ENCODE measurements at regions not wholly inside any gene's neighbourhood (a gene's known extent, or its start where the extent isn't known, plus 50 kb on each side); places are given as distances from the start of the nearest gene placed in this dataset.

DNA sequence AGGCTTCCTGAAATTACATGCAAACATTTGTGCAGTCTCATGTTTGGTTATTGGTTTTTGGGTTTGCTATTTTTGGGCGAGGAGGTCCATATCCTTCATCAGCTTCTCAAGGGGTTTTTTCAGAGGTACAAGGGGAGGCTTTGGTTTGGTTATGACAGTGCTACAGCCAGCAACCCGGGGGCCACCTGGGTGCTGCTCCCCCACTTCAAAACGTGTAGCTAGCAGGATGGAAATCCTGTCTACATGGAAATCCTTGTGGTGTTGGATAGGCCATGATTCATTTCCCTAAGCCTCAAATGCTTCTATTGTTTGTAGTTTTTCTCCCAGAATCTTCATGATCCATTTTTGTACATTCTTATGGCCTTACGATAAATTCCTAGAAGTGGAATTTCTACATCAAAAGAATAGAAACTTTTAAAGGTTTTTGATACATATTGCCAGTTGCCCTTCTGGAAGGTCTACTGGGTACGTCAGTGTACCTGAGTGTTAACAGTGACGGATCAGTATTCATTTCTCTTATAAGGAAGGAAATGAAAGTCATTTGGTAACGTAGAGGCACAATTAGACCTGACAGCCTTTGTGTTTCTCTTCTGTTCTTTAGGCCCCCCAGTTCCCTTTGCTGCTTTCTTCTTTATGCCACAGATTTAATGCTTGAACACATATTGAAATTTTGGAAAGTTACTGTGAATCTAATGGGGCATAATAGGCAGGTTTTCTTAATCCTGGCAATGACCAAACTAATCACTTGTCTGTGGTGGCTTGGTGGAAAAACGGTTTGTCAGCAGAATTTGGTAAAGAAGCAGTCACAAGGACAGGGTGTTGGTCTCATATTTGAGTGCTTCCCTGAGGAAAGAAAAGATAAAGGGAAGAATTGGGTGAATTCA is 69.7 kb upstream of the ABL1 start (continued):
- TF ChIP-seq, protein P1, sequence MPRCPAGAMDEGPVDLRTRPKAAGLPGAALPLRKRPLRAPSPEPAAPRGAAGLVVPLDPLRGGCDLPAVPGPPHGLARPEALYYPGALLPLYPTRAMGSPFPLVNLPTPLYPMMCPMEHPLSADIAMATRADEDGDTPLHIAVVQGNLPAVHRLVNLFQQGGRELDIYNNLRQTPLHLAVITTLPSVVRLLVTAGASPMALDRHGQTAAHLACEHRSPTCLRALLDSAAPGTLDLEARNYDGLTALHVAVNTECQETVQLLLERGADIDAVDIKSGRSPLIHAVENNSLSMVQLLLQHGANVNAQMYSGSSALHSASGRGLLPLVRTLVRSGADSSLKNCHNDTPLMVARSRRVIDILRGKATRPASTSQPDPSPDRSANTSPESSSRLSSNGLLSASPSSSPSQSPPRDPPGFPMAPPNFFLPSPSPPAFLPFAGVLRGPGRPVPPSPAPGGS (IDR thresholded peaks at IDR 0.05; ENCODE audit: borderline replicate concordance, insufficient read depth, low read depth, low read length, poor library complexity, severe bottlenecking): peak; percentile 73
- TF ChIP-seq RUNX3 (IDR thresholded peaks at IDR 0.05; ENCODE audit: low read length): peak; percentile 94
- TF ChIP-seq, protein P2, sequence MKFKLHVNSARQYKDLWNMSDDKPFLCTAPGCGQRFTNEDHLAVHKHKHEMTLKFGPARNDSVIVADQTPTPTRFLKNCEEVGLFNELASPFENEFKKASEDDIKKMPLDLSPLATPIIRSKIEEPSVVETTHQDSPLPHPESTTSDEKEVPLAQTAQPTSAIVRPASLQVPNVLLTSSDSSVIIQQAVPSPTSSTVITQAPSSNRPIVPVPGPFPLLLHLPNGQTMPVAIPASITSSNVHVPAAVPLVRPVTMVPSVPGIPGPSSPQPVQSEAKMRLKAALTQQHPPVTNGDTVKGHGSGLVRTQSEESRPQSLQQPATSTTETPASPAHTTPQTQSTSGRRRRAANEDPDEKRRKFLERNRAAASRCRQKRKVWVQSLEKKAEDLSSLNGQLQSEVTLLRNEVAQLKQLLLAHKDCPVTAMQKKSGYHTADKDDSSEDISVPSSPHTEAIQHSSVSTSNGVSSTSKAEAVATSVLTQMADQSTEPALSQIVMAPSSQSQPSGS (IDR thresholded peaks at IDR 0.05; ENCODE audit: low read length): peak; percentile 78
- no peak for TF ChIP-seq WRNIP1 (IDR thresholded peaks at IDR 0.05; ENCODE audit: borderline replicate concordance, low read depth, low read length)

DNA sequence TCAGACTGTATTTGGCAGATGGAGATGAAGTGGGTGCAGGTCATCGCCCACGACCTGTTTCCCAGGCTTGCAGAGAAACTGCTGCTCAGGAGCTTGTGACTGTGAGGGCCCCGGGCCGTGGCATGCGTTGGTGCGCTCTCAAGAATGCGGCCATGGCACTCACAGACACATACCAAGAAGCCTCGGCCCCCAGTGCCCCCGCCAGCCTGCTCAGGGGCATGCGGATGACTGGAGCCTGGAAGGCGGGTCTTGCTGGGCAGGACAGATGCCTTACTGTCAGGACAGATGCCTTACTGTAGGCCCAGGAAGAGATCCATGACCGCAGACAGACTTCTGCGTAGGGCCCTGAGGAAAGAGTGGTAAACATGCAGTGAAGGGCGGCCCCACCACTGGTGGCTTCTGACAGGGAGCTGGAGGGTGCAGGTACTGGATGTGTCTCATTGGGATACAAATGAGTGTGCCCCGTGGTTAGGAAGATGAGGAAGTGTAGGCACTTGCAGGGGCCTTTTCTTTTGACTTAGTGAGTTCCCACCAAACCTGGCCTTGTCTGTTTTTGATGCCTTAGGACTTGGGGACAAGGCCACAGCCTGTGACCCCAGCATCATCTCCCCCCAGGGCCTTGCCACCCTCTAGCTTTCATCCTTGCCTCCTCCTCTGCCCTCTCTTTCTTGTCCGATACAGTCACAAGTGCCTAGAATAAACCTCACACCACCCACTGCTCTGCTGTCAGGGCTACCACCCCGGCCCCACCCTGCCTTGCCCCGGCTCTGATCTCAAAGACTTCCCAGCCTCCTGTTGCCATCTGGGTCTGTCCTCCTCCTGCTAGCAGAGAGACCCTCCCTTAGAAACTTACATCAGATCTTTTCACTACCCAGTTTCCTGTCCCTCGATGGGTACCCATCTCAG is 68.8 kb upstream of the ABL1 start:
- no peaks in the 10 kb centered on the region for H3K9me3 ChIP-seq (replicated peaks; ENCODE audit: control insufficient read depth, insufficient read depth, low read length)
- BruUV-seq (replicated peaks): TSS peak; percentile 43
- DNase-seq (ENCODE audit: low read depth, low spot score) (no peak), FAIRE-seq (no peak), ATAC-seq (peak; percentile 4)
- peak overlapping the region; percentile 36 for H3K9ac ChIP-seq (ENCODE audit: control insufficient read depth, insufficient read depth, low read length)
- peak overlapping the region; percentile 28; the same call in 1 of the 2 replicates for H3K4me3 ChIP-seq
- ChIA-PET CTCF (interaction anchor here (1.0 to 8.5 kb wide), 8 partner anchors 40 to 100 kb away, joined by 3 to 190 read pairs (median 5); no protein-coding TSS in a partner anchor), POLR2A (interaction anchor here (0.8 to 1.1 kb wide), 2 partner anchors 10 to 40 kb away, joined by 3 read pairs; no protein-coding TSS in a partner anchor), SMC1A (ENCODE audit: uncharacterized antibody, unreplicated experiment) (interaction anchor here (0.9 to 4.4 kb wide), 6 partner anchors 10 to 100 kb away, joined by 3 to 25 read pairs (median 4); no protein-coding TSS in a partner anchor), RAD21 (ENCODE audit: unreplicated experiment) (interaction anchor here (0.6 to 2.9 kb wide), 7 partner anchors 9 to 213 kb away, joined by 3 to 10 read pairs (median 4); no protein-coding TSS in a partner anchor)
- peak overlapping the region; percentile 84 for H3K27ac ChIP-seq (ENCODE audit: control insufficient read depth, insufficient read depth)
- peaks cover 62% of the 10 kb centered on the region for H3K4me1 ChIP-seq (ENCODE audit: control insufficient read depth, insufficient read depth, low read length)
- no peaks in the 10 kb centered on the region for H4K20me1 ChIP-seq (ENCODE audit: control insufficient read depth, insufficient read depth)
- peak overlapping the region; percentile 74 for H2AFZ ChIP-seq (ENCODE audit: control insufficient read depth, low read depth, low read length)
- no peaks in the 10 kb centered on the region for H3K27me3 ChIP-seq (replicated peaks in 1 of 2; ENCODE audit: control insufficient read depth in 2 of 2, insufficient read depth in 2 of 2, low read length in 1 of 2)
- TF ChIP-seq SPI1 (IDR thresholded peaks at IDR 0.05; ENCODE audit: borderline replicate concordance, insufficient read depth, low read depth, low read length) (peak; percentile 41; the same call in 1 of the 2 replicates), SMAD5 (IDR thresholded peaks at IDR 0.05; ENCODE audit: low read depth) (no peak), ZBED1 (IDR thresholded peaks at IDR 0.05; ENCODE audit: borderline replicate concordance) (no peak)
- TF ChIP-seq, protein P3, sequence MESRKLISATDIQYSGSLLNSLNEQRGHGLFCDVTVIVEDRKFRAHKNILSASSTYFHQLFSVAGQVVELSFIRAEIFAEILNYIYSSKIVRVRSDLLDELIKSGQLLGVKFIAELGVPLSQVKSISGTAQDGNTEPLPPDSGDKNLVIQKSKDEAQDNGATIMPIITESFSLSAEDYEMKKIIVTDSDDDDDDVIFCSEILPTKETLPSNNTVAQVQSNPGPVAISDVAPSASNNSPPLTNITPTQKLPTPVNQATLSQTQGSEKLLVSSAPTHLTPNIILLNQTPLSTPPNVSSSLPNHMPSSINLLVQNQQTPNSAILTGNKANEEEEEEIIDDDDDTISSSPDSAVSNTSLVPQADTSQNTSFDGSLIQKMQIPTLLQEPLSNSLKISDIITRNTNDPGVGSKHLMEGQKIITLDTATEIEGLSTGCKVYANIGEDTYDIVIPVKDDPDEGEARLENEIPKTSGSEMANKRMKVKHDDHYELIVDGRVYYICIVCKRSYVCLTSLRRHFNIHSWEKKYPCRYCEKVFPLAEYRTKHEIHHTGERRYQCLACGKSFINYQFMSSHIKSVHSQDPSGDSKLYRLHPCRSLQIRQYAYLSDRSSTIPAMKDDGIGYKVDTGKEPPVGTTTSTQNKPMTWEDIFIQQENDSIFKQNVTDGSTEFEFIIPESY (IDR thresholded peaks at IDR 0.05): 0 out of 2 replicates have a peak, but pooled peaks have one; percentile 11
- TF ChIP-seq, protein P4, sequence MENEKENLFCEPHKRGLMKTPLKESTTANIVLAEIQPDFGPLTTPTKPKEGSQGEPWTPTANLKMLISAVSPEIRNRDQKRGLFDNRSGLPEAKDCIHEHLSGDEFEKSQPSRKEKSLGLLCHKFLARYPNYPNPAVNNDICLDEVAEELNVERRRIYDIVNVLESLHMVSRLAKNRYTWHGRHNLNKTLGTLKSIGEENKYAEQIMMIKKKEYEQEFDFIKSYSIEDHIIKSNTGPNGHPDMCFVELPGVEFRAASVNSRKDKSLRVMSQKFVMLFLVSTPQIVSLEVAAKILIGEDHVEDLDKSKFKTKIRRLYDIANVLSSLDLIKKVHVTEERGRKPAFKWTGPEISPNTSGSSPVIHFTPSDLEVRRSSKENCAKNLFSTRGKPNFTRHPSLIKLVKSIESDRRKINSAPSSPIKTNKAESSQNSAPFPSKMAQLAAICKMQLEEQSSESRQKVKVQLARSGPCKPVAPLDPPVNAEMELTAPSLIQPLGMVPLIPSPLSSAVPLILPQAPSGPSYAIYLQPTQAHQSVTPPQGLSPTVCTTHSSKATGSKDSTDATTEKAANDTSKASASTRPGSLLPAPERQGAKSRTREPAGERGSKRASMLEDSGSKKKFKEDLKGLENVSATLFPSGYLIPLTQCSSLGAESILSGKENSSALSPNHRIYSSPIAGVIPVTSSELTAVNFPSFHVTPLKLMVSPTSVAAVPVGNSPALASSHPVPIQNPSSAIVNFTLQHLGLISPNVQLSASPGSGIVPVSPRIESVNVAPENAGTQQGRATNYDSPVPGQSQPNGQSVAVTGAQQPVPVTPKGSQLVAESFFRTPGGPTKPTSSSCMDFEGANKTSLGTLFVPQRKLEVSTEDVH (IDR thresholded peaks at IDR 0.05; ENCODE audit: low read depth, partially characterized antibody): no peak
- peaks cover 43% of the 10 kb centered on the region for H3K79me2 ChIP-seq (ENCODE audit: control insufficient read depth, insufficient read depth, low read length)
- intact Hi-C loops (cut with micrococcal nuclease; ENCODE audit: unreplicated experiment) (loop anchor here (5.0 to 10.0 kb wide), 2 partner anchors 46 to 279 kb away; no protein-coding TSS in a partner anchor), in situ Hi-C loops (cut with MboI) (no loop called here)
- WGBS (ENCODE audit: insufficient coverage, insufficient replicate concordance, low lambda C conversion rate, missing lambda C conversion rate): 76% methylated on average over 19 of the region's 19 CpGs
- no peaks in the 10 kb centered on the region for H3K36me3 ChIP-seq (ENCODE audit: control insufficient read depth in 2 of 2, insufficient read depth in 2 of 2, low read length in 1 of 2)
- H3K4me2 ChIP-seq (ENCODE audit: control insufficient read depth, insufficient read depth): peak overlapping the region; percentile 96

All from GM12878 (cell line).